Activated CD4-positive, alpha-beta memory T cell treated with anti-CD3 and anti-CD28 coated beads for 36 hours (primary cell): ENCODE measurements at regions not wholly inside any gene's neighbourhood (a gene's known extent, or its start where the extent isn't known, plus 50 kb on each side); places are given as distances from the start of the nearest gene placed in this dataset.

Experiments used
- CTCF ChIA-PET: fragments of 350-600 bp; sonication (Branson Sonifier 250); formaldehyde crosslinking; loops from one replicate; lab custom pipeline; 2021; ENCODE audit warnings: antibody characterized with exemption, inconsistent platforms; lab: Charles Lee
- POLR2A ChIA-PET: fragments of 350-600 bp; sonication (Branson Sonifier 250); formaldehyde crosslinking; loops from one replicate; lab custom pipeline; 2021; ENCODE audit warnings: antibody characterized with exemption; lab: Charles Lee
- DNase-seq: peaks from one replicate; pipeline ENCODE4 v3.0.0-alpha.2; 2020
- H3K27ac Mint-ChIP-seq: one replicate; pipeline ENCODE4 v1.8.0; 2021; ENCODE audit warnings: mixed read lengths
- H3K27me3 Mint-ChIP-seq: one replicate; pipeline ENCODE4 v1.8.0; 2021; ENCODE audit warnings: mixed read lengths
- H3K36me3 Mint-ChIP-seq: one replicate; pipeline ENCODE4 v1.8.0; 2021; ENCODE audit warnings: mixed read lengths
- H3K4me1 Mint-ChIP-seq: one replicate; pipeline ENCODE4 v1.8.0; 2021; ENCODE audit warnings: low read depth, mixed read lengths
- H3K4me3 Mint-ChIP-seq: one replicate; pipeline ENCODE4 v1.8.0; 2021; ENCODE audit warnings: mild to moderate bottlenecking, mixed read lengths
- H3K9me3 Mint-ChIP-seq: one replicate; pipeline ENCODE4 v1.8.0; 2021; ENCODE audit warnings: mixed read lengths
- intact Hi-C: fragments of 100-400 bp; cut with micrococcal nuclease; formaldehyde crosslinking; loops from one replicate; pipeline ENCODE4 v1.15.1; 2023

GRCh38 chr5:118722122-118723020, 266.0 kb downstream of the DTWD2 start:
- Mint-ChIP-seq H3K4me1 (no peaks in the 10 kb centered on the region), H3K9me3 (peaks cover 3% of the 10 kb centered on the region), H3K27ac (no peak overlapping the region), H3K27me3 (no peaks in the 10 kb centered on the region), H3K36me3 (no peaks in the 10 kb centered on the region), H3K4me3 (no peak overlapping the region)
- DNase-seq, result no peak
- ChIA-PET CTCF (no interaction called here), POLR2A (interaction anchor here (0.6 kb wide), 1 partner anchor 12 kb away, joined by 5 read pairs; no protein-coding TSS in a partner anchor)
- intact Hi-C loops, result no loop called here

- no peaks in the 10 kb centered on the region for H3K27me3 Mint-ChIP-seq
- H3K4me1 Mint-ChIP-seq, result no peaks in the 10 kb centered on the region
- intact Hi-C loops, result no loop called here
- POLR2A ChIA-PET, result no interaction called here
- CTCF ChIA-PET, result no interaction called here
- no peak overlapping the region for H3K4me3 Mint-ChIP-seq
- peaks cover 24% of the 10 kb centered on the region for H3K9me3 Mint-ChIP-seq
- no peak for DNase-seq
- no peaks in the 10 kb centered on the region for H3K36me3 Mint-ChIP-seq
- no peak overlapping the region for H3K27ac Mint-ChIP-seq
These were observed 276.6 kb downstream of the DTWD2 start for GRCh38 chr5:118711727-118712126.

- ChIA-PET POLR2A (no interaction called here), CTCF (no interaction called here)
- H3K27ac Mint-ChIP-seq, result no peak overlapping the region
- peaks cover 32% of the 10 kb centered on the region for H3K9me3 Mint-ChIP-seq
- H3K4me1 Mint-ChIP-seq, result no peaks in the 10 kb centered on the region
- no peak for DNase-seq
- H3K36me3 Mint-ChIP-seq, result peaks cover 4% of the 10 kb centered on the region
- no peaks in the 10 kb centered on the region for H3K27me3 Mint-ChIP-seq
- no peak overlapping the region for H3K4me3 Mint-ChIP-seq
- intact Hi-C loops, result no loop called here
These were observed 282.2 kb downstream of the DTWD2 start for GRCh38 chr5:118705959-118706667.

GRCh38 chr5:118703241-118703640, 285.1 kb downstream of the DTWD2 start:
- Mint-ChIP-seq H3K27ac (no peak overlapping the region), H3K36me3 (peaks cover 4% of the 10 kb centered on the region), H3K4me1 (no peaks in the 10 kb centered on the region), H3K9me3 (peaks cover 25% of the 10 kb centered on the region), H3K27me3 (no peaks in the 10 kb centered on the region), H3K4me3 (no peak overlapping the region)
- intact Hi-C loops, result no loop called here
- DNase-seq, result no peak
- ChIA-PET CTCF (no interaction called here), POLR2A (no interaction called here)

GRCh38 chr5:118701791-118702190, 286.6 kb downstream of the DTWD2 start:
- peaks cover 4% of the 10 kb centered on the region for H3K36me3 Mint-ChIP-seq
- no peak overlapping the region for H3K4me3 Mint-ChIP-seq
- H3K27me3 Mint-ChIP-seq, result no peaks in the 10 kb centered on the region
- intact Hi-C loops, result no loop called here
- H3K27ac Mint-ChIP-seq, result no peak overlapping the region
- ChIA-PET POLR2A (no interaction called here), CTCF (no interaction called here)
- H3K9me3 Mint-ChIP-seq, result peaks cover 25% of the 10 kb centered on the region
- no peaks in the 10 kb centered on the region for H3K4me1 Mint-ChIP-seq
- DNase-seq, result no peak

- Mint-ChIP-seq H3K27ac (no peak overlapping the region), H3K4me1 (no peaks in the 10 kb centered on the region), H3K9me3 (peaks cover 25% of the 10 kb centered on the region), H3K4me3 (no peak overlapping the region), H3K36me3 (peaks cover 4% of the 10 kb centered on the region), H3K27me3 (no peaks in the 10 kb centered on the region)
- no peak for DNase-seq
- ChIA-PET CTCF (no interaction called here), POLR2A (no interaction called here)
- intact Hi-C loops, result no loop called here
These were observed 287.8 kb downstream of the DTWD2 start for GRCh38 chr5:118700510-118700909.

GRCh38 chr5:118698774-118699173, 289.6 kb downstream of the DTWD2 start:
- Mint-ChIP-seq H3K27ac (no peak overlapping the region), H3K9me3 (peaks cover 14% of the 10 kb centered on the region), H3K36me3 (no peaks in the 10 kb centered on the region), H3K4me1 (no peaks in the 10 kb centered on the region), H3K27me3 (no peaks in the 10 kb centered on the region), H3K4me3 (no peak overlapping the region)
- intact Hi-C loops, result no loop called here
- DNase-seq, result no peak
- CTCF ChIA-PET, result no interaction called here
- POLR2A ChIA-PET, result no interaction called here

GRCh38 chr5:118696076-118696475, 292.3 kb downstream of the DTWD2 start:
- CTCF ChIA-PET, result no interaction called here
- no peaks in the 10 kb centered on the region for H3K4me1 Mint-ChIP-seq
- no peak overlapping the region for H3K4me3 Mint-ChIP-seq
- H3K9me3 Mint-ChIP-seq, result no peaks in the 10 kb centered on the region
- no peak overlapping the region for H3K27ac Mint-ChIP-seq
- POLR2A ChIA-PET, result no interaction called here
- H3K36me3 Mint-ChIP-seq, result no peaks in the 10 kb centered on the region
- H3K27me3 Mint-ChIP-seq, result no peaks in the 10 kb centered on the region
- intact Hi-C loops, result no loop called here
- no peak for DNase-seq

- DNase-seq, result no peak
- H3K4me1 Mint-ChIP-seq, result no peaks in the 10 kb centered on the region
- intact Hi-C loops, result no loop called here
- CTCF ChIA-PET, result no interaction called here
- H3K4me3 Mint-ChIP-seq, result no peak overlapping the region
- POLR2A ChIA-PET, result interaction anchor here (0.7 kb wide), 1 partner anchor 1318 kb away, joined by 3 read pairs; no protein-coding TSS in a partner anchor
- H3K36me3 Mint-ChIP-seq, result no peaks in the 10 kb centered on the region
- no peaks in the 10 kb centered on the region for H3K9me3 Mint-ChIP-seq
- no peaks in the 10 kb centered on the region for H3K27me3 Mint-ChIP-seq
- no peak overlapping the region for H3K27ac Mint-ChIP-seq
These were observed 295.5 kb downstream of the DTWD2 start for GRCh38 chr5:118692811-118693342.

- no peaks in the 10 kb centered on the region for H3K36me3 Mint-ChIP-seq
- intact Hi-C loops, result no loop called here
- H3K4me3 Mint-ChIP-seq, result no peak overlapping the region
- DNase-seq, result no peak
- H3K27me3 Mint-ChIP-seq, result no peaks in the 10 kb centered on the region
- no peaks in the 10 kb centered on the region for H3K9me3 Mint-ChIP-seq
- H3K4me1 Mint-ChIP-seq, result no peaks in the 10 kb centered on the region
- no peak overlapping the region for H3K27ac Mint-ChIP-seq
- POLR2A ChIA-PET, result no interaction called here
- CTCF ChIA-PET, result interaction anchor here (0.8 kb wide), 1 partner anchor 99 kb away, joined by 4 read pairs; no protein-coding TSS in a partner anchor
These were observed 300.4 kb downstream of the DTWD2 start for GRCh38 chr5:118687661-118688621.

GRCh38 chr5:118687100-118687499, 301.2 kb downstream of the DTWD2 start:
- no peaks in the 10 kb centered on the region for H3K9me3 Mint-ChIP-seq
- H3K36me3 Mint-ChIP-seq, result no peaks in the 10 kb centered on the region
- H3K4me1 Mint-ChIP-seq, result no peaks in the 10 kb centered on the region
- ChIA-PET POLR2A (no interaction called here), CTCF (no interaction called here)
- H3K27me3 Mint-ChIP-seq, result no peaks in the 10 kb centered on the region
- DNase-seq, result no peak
- intact Hi-C loops, result no loop called here
- H3K4me3 Mint-ChIP-seq, result no peak overlapping the region
- no peak overlapping the region for H3K27ac Mint-ChIP-seq
